ENCODE measurements at regions not wholly inside any gene's neighbourhood (a gene's known extent, or its start where the extent isn't known, plus 50 kb on each side); places are given as distances from the start of the nearest gene placed in this dataset.
"Not testable (repeated sequence)": the region's sequence is repeated elsewhere in the genome, so short reads cannot be mapped to it uniquely, and the experiment has no call there.

DNA sequence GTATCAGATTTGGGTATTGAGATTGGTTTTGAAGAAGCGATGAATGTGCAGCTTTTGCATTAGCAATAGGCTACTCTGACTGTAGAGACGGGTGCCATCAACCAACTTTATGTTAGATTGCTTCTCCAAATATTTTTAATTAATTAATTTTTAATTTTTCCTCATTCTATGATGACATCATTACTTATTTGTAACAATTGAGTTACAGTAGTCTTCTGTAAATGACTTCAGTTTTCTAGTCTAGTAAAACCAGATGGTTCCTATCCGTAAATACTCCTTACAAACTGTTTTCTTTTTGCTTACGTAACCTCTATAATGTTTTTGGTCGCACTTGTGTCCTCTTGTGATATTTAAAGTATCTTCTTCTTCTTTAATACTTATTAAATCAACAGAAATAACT is 118.1 kb downstream of the ZNF736 start:
- no peak for TF ChIP-seq POLR2A (IDR thresholded peaks at IDR 0.05)
- TF ChIP-seq, protein P1, sequence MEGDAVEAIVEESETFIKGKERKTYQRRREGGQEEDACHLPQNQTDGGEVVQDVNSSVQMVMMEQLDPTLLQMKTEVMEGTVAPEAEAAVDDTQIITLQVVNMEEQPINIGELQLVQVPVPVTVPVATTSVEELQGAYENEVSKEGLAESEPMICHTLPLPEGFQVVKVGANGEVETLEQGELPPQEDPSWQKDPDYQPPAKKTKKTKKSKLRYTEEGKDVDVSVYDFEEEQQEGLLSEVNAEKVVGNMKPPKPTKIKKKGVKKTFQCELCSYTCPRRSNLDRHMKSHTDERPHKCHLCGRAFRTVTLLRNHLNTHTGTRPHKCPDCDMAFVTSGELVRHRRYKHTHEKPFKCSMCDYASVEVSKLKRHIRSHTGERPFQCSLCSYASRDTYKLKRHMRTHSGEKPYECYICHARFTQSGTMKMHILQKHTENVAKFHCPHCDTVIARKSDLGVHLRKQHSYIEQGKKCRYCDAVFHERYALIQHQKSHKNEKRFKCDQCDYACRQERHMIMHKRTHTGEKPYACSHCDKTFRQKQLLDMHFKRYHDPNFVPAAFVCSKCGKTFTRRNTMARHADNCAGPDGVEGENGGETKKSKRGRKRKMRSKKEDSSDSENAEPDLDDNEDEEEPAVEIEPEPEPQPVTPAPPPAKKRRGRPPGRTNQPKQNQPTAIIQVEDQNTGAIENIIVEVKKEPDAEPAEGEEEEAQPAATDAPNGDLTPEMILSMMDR (IDR thresholded peaks at IDR 0.05): no peak
- TF ChIP-seq POLR2AphosphoS5 (IDR thresholded peaks at IDR 0.05; ENCODE audit: insufficient read depth in 1 of 2, low read depth in 1 of 2): no peak
- Histone ChIP-seq H3K27ac (no peak overlapping the region), H3K9me3 (no peaks in the 10 kb centered on the region), H3K36me3 (no peaks in the 10 kb centered on the region), H3K27me3 (no peaks in the 10 kb centered on the region), H3K4me1 (no peaks in the 10 kb centered on the region), H3K4me3 (no peak overlapping the region)
- DNase-seq (ENCODE audit: extremely low spot score in 2 of 2): no peak
- intact Hi-C loops (cut with DNase I): no loop called here

DNA sequence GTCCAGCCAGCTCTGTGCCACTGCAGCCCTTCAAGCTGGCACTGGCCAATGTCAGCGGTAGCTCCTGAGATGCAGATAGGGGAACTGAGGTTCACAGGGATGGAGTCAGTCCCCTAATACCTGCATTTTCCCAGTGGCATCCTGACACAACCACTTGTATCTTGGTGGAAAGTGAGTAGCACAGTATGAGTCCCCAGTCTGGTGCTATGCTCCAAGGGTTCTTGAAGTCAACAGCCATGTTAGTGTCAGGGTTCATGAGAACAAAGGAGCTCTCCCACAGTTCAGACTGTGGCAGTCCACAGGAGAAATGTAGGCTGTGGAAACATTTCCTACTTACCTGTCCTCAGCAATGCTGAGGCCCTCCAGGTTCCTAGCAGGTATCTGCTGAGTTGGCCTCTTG is 115.5 kb downstream of the ZNF736 start:
- Histone ChIP-seq H3K27me3 (no peaks in the 10 kb centered on the region), H3K4me1 (no peaks in the 10 kb centered on the region), H3K9me3 (no peaks in the 10 kb centered on the region), H3K4me3 (no peak overlapping the region), H3K36me3 (no peaks in the 10 kb centered on the region), H3K27ac (no peak overlapping the region)
- intact Hi-C loops (cut with DNase I): no loop called here
- no peak for TF ChIP-seq POLR2A (IDR thresholded peaks at IDR 0.05)
- no peak for TF ChIP-seq POLR2AphosphoS5 (IDR thresholded peaks at IDR 0.05; ENCODE audit: insufficient read depth in 1 of 2, low read depth in 1 of 2)
- TF ChIP-seq, protein P1 (IDR thresholded peaks at IDR 0.05): no peak
- DNase-seq (ENCODE audit: extremely low spot score in 2 of 2): no peak

DNA sequence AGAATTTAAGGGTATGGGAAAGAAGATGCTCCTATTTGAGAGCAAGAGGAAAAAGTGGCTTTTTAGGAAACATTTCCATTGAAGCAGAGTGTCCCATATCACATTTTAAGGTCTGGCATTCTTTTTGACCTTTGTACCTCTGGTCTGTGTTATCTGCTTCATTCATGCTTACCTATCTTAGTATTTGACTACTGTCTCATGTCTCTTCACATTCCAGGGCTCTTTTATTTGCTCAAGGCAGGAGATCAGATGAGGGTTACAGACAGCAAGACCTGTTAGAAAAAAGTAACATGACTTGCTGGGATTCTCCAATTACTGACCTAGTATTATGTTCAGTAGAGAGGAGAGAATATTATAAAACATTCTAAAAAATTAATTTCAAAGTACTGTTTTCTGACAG is 111.7 kb downstream of the ZNF736 start:
- H3K4me3 ChIP-seq; H3K9me3 ChIP-seq; H3K27me3 ChIP-seq; intact Hi-C loops (cut with DNase I); H3K36me3 ChIP-seq; H3K4me1 ChIP-seq; H3K27ac ChIP-seq; DNase-seq (ENCODE audit: extremely low spot score in 2 of 2): not testable (repeated sequence)

DNA sequence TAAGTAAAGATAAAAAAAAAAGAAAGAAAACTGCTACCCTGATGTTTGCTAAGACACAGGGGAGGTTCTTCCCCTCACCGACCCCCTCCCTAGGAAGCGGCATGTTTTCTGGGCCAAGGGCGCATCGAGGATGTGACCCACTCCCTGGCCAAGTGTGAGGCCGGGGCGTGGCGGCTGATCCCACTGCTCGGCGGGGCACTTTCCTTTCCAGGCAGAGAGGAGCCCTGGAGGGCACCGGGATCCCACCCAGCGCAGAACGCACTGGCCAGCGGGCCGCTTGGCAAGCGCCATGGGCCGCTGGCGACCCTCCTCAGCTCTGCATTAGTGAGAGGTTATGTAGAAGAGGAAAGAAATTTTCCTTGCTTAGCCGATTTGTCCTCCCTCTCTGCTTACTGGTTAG is 93.4 kb downstream of the ZNF736 start:
- no peak overlapping the region for H3K27ac ChIP-seq
- no peaks in the 10 kb centered on the region for H3K4me1 ChIP-seq
- TF ChIP-seq POLR2A (IDR thresholded peaks at IDR 0.05) (no peak), POLR2AphosphoS5 (IDR thresholded peaks at IDR 0.05; ENCODE audit: insufficient read depth in 1 of 2, low read depth in 1 of 2) (no peak)
- TF ChIP-seq, protein P1 (IDR thresholded peaks at IDR 0.05): no peak
- H3K9me3 ChIP-seq: no peaks in the 10 kb centered on the region
- H3K4me3 ChIP-seq: no peak overlapping the region
- intact Hi-C loops (cut with DNase I): no loop called here
- H3K27me3 ChIP-seq: no peaks in the 10 kb centered on the region
- DNase-seq (ENCODE audit: extremely low spot score in 2 of 2): no peak
- H3K36me3 ChIP-seq: no peaks in the 10 kb centered on the region

All from vagina (tissue), 2 donors.